OCI-LY1 (cell line): ENCODE measurements at regions not wholly inside any gene's neighbourhood (a gene's known extent, or its start where the extent isn't known, plus 50 kb on each side); places are given as distances from the start of the nearest gene placed in this dataset.

ENCODE experiments used
- H2AFZ ChIP-seq: fragments of 200-600 bp; sonication (generic), shearing (Covaris generic); 2 replicates; pipeline ENCODE4 v1.6.0; 2014; ENCODE audit warnings: antibody characterized with exemption, mild to moderate bottlenecking, low read length
- H3F3A ChIP-seq: fragments of 200-600 bp; sonication (generic), shearing (Covaris generic); 2 replicates; pipeline ENCODE4 v1.6.0; 2014; ENCODE audit warnings: mild to moderate bottlenecking, antibody characterized with exemption, low read length, moderate library complexity; ENCODE audit not compliant: insufficient read depth
- H3K27ac ChIP-seq: fragments of 200-600 bp; sonication (generic); 2 replicates; pipeline ENCODE4 v1.5.1; 2014; ENCODE audit warnings: low read length, mixed run types, mild to moderate bottlenecking, low read depth; ENCODE audit not compliant: poor library complexity, severe bottlenecking
- H3K27me3 ChIP-seq: fragments of 200-600 bp; sonication (generic); 2 replicates; pipeline ENCODE4 v1.6.0; 2014; ENCODE audit warnings: antibody characterized with exemption, mild to moderate bottlenecking, low read length, moderate library complexity; ENCODE audit not compliant: insufficient read depth
- H3K36me3 ChIP-seq: fragments of 200-600 bp; sonication (generic); 2 replicates; pipeline ENCODE4 v1.6.1; 2014; ENCODE audit warnings: mild to moderate bottlenecking, antibody characterized with exemption, low read length, moderate library complexity, mixed read lengths; ENCODE audit not compliant: insufficient read depth
- H3K4me1 ChIP-seq: fragments of 200-600 bp; sonication (generic); 2 replicates; pipeline ENCODE4 v1.5.1; 2014; ENCODE audit warnings: mild to moderate bottlenecking, low read length, moderate library complexity; ENCODE audit not compliant: insufficient read depth, severe bottlenecking
- H3K4me2 ChIP-seq: fragments of 200-600 bp; sonication (generic), shearing (Covaris generic); 2 replicates; pipeline ENCODE4 v1.6.1; 2014; ENCODE audit warnings: low read length
- H3K4me3 ChIP-seq: fragments of 200-600 bp; sonication (generic); 2 replicates; pipeline ENCODE4 v1.5.1; 2014; ENCODE audit warnings: low read length, low read depth, mild to moderate bottlenecking, mixed read lengths; ENCODE audit not compliant: poor library complexity, severe bottlenecking
- H3K79me2 ChIP-seq: fragments of 200-600 bp; shearing (Covaris generic); 2 replicates; pipeline ENCODE4 v1.6.1; 2016; ENCODE audit warnings: mixed run types, low read length, mixed read lengths; ENCODE audit not compliant: insufficient read depth
- H3K9ac ChIP-seq: fragments of 200-600 bp; sonication (generic), shearing (Covaris generic); 2 replicates; pipeline ENCODE4 v1.6.1; 2014; ENCODE audit warnings: mild to moderate bottlenecking, low read length, mixed read lengths
- H3K9me2 ChIP-seq: fragments of 200-600 bp; sonication (generic), shearing (Covaris generic); 2 replicates; pipeline ENCODE4 v1.6.1; 2014; ENCODE audit warnings: low read depth, mild to moderate bottlenecking, low read length, mixed read lengths
- H3K9me3 ChIP-seq: fragments of 200-600 bp; shearing (Covaris generic); 2 replicates; pipeline ENCODE4 v1.6.1; 2014; ENCODE audit warnings: low read length, mixed read lengths
- H4K20me1 ChIP-seq: fragments of 200-600 bp; sonication (generic), shearing (Covaris generic); 2 replicates; pipeline ENCODE4 v1.6.0; 2016; ENCODE audit warnings: mild to moderate bottlenecking, low read length; ENCODE audit not compliant: insufficient read depth
- CTCF ChIP-seq: fragments of 200-600 bp; sonication (generic), shearing (Covaris generic); IDR thresholded peaks from 2 replicates; pipeline ENCODE4 v1.5.1; 2017; ENCODE audit warnings: mild to moderate bottlenecking, antibody characterized with exemption, low read length, moderate library complexity, mixed read lengths
- EZH2 ChIP-seq: fragments of 200-600 bp; sonication (generic), shearing (Covaris generic); IDR thresholded peaks from 2 replicates; pipeline ENCODE4 v1.8.0; 2017; ENCODE audit warnings: borderline replicate concordance, mixed run types, mild to moderate bottlenecking, antibody characterized with exemption, low read length, moderate library complexity, mixed read lengths

GRCh38 chr12:76631741-76632140, 72.2 kb upstream of the OSBPL8 start:
- Histone ChIP-seq H3K4me1 (no peaks in the 10 kb centered on the region), H3K27me3 (peaks cover 4% of the 10 kb centered on the region; the same call in 1 of the 2 replicates), H3K4me2 (no peak overlapping the region), H3F3A (no peaks in the 10 kb centered on the region), H3K9ac (no peak overlapping the region), H3K4me3 (no peak overlapping the region), H3K79me2 (no peaks in the 10 kb centered on the region), H3K9me3 (no peaks in the 10 kb centered on the region), H3K36me3 (no peaks in the 10 kb centered on the region), H4K20me1 (no peaks in the 10 kb centered on the region), H3K27ac (no peak overlapping the region), H3K9me2 (no peaks in the 10 kb centered on the region), H2AFZ (no peak overlapping the region)
- TF ChIP-seq EZH2 (no peak), CTCF (no peak)

DNA sequence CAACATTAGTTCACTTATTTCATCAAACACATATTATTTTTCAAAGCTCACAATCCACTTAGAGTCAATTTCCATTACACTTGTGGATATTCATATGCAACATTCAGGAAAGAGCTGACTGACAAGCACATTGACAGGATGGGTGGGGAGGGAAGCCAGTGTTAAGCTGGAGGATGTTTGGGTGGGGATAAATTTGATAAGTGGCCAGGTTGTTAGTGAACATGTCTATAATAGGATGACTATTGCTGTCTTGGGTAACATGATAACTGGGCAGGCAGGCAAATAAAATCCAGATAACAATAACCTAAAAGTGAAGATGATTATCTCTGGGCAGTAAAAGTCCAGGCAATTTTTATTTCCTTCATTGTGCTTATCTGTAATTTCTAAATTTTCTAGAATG, 73.8 kb upstream of the OSBPL8 start:
- Histone ChIP-seq H2AFZ (no peak overlapping the region), H3K27ac (no peak overlapping the region), H3K4me1 (no peaks in the 10 kb centered on the region), H4K20me1 (no peaks in the 10 kb centered on the region), H3K36me3 (no peaks in the 10 kb centered on the region), H3K27me3 (peaks cover 4% of the 10 kb centered on the region; the same call in 1 of the 2 replicates), H3K79me2 (no peaks in the 10 kb centered on the region), H3K9me2 (no peaks in the 10 kb centered on the region), H3K4me2 (no peak overlapping the region), H3K9ac (no peak overlapping the region), H3K9me3 (no peaks in the 10 kb centered on the region), H3K4me3 (no peak overlapping the region), H3F3A (no peaks in the 10 kb centered on the region)
- TF ChIP-seq CTCF, result no peak

DNA sequence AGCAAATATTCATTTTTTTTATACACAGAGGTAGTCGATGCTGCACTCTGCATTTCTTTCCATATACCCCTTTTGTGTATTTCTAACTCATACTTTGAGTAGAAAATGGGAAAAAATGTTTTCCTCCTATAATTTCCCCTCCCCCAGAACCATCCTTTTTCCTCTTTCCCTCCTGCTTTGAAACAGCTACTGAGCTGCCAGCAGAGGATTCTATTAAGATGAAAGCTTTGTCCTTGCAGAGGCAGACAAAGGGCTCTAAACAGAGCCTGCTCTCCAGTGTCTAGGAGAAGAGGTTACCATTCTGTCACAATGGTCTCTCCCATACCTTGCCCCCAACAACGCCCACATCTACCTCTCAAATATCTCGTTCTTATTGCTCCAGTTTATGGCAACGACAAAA, 74.6 kb upstream of the OSBPL8 start:
- Histone ChIP-seq H3K27ac (no peak overlapping the region), H4K20me1 (no peaks in the 10 kb centered on the region), H3K9me2 (no peaks in the 10 kb centered on the region), H2AFZ (no peak overlapping the region), H3K9ac (no peak overlapping the region), H3K27me3 (peaks cover 4% of the 10 kb centered on the region; the same call in 1 of the 2 replicates), H3K4me1 (no peaks in the 10 kb centered on the region), H3K36me3 (no peaks in the 10 kb centered on the region), H3F3A (no peaks in the 10 kb centered on the region), H3K4me2 (no peak overlapping the region), H3K79me2 (no peaks in the 10 kb centered on the region), H3K4me3 (no peak overlapping the region), H3K9me3 (no peaks in the 10 kb centered on the region)
- TF ChIP-seq CTCF, result no peak
- no peak for TF ChIP-seq EZH2
